T-helper 17 cell (primary cell): ENCODE measurements at regions not wholly inside any gene's neighbourhood (a gene's known extent, or its start where the extent isn't known, plus 50 kb on each side); places are given as distances from the start of the nearest gene placed in this dataset.

ENCODE experiments used
- ATAC-seq: fragments of 150-1000 bp; cut with Tn5 transposase; 2 replicates; pipeline ENCODE4 v1.10.0; 2021; ENCODE audit warnings: mild to moderate bottlenecking, moderate library complexity
- DNase-seq, 3 donors: peaks; one replicate each; pipeline versions ENCODE4 v3.0.0 to v3.0.0-alpha.2; 2020 to 2021
- H3K9me3 ChIP-seq: one replicate; pipeline ENCODE4 v1.7.0; 2013; ENCODE audit warnings: low read length, mild to moderate bottlenecking; ENCODE audit not compliant: control insufficient read depth, poor library complexity, severe bottlenecking
- H3K27ac Mint-ChIP-seq: one replicate; pipeline ENCODE4 v1.8.0; 2022; ENCODE audit warnings: mild to moderate bottlenecking, moderate library complexity, mixed read lengths
- H3K27me3 Mint-ChIP-seq: one replicate; pipeline ENCODE4 v1.8.0; 2022; ENCODE audit warnings: mixed read lengths
- H3K36me3 Mint-ChIP-seq: one replicate; pipeline ENCODE4 v1.8.0; 2022; ENCODE audit warnings: low read depth, mixed read lengths
- H3K4me1 Mint-ChIP-seq: one replicate; pipeline ENCODE4 v1.8.0; 2022; ENCODE audit warnings: mild to moderate bottlenecking, mixed read lengths
- H3K4me3 Mint-ChIP-seq: one replicate; pipeline ENCODE4 v1.8.0; 2022; ENCODE audit warnings: mild to moderate bottlenecking, moderate library complexity, mixed read lengths

DNA sequence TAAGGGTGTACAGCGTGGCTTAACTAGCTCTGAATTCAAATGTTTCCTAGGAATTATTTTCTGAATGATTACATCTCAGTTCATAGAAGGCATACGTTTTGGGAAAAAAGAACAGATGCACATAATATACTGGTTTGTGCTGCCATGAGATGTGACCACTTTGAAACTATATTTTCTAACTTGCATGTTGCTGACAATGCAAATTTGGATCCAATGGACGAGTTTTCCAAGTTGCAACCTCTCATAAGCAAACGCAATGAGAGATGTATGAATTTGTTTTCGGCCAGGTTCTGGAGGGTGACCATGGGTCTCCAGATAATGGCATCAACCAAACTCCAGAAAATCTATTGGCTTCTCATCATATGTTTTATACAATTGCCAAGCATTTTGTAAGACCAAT lies 1445.4 kb downstream of the AACS start:
- Mint-ChIP-seq H3K36me3 (no peaks in the 10 kb centered on the region), H3K4me1 (no peaks in the 10 kb centered on the region), H3K27ac (no peak overlapping the region), H3K4me3 (no peak overlapping the region), H3K27me3 (no peaks in the 10 kb centered on the region)
- ATAC-seq, result no peak
- DNase-seq, result no peak
- H3K9me3 ChIP-seq, result no peaks in the 10 kb centered on the region

DNA sequence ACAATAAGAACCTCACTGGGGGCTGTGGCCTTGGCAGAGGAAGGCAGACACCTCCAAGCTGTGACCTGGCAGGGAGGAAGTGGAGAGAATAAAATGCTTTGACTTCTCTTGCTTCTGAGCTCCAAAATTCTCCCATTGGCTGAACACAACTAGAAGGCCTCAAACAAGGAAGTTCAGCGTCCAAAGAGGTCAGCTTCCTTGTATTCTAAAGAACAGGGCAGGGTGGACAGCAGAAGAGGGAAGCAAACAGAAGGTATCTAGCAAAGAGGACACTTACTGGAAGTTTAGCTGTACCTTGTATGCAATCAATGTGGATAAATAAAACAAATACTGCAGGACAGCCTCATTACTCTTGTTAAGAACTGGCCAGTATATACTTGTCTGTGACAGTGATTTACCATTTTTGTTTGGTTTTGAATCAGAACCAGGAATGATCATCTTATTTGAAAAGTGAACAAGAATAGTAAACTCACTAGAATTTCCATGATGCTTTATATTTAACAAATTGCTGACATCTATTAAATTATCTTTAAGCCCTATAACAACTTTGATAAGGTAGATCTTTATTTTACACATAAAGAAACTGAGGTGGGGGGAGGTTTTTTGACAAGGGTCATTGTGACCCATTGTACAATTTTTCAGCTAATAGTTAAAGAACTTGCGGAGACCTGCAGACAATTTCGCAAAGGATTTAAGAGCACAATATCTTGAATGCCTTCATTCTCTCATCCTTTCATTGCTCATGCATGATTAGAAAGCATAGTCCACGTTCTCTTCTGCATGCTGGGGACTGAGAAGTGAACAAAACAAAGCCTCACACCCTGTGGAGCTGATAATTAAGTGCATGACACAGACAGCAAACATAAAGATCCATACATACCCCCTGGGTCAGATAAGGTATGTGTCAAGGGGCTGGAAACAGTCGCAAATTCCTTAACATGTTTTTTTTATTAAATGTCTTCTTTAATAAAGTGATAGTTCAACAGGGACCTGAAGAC lies 1448.0 kb downstream of the AACS start:
- H3K9me3 ChIP-seq, result no peaks in the 10 kb centered on the region
- Mint-ChIP-seq H3K27me3 (no peaks in the 10 kb centered on the region), H3K27ac (no peak overlapping the region), H3K4me1 (no peaks in the 10 kb centered on the region), H3K36me3 (no peaks in the 10 kb centered on the region), H3K4me3 (no peak overlapping the region)
- ATAC-seq (no peak), DNase-seq (no peak)

DNA sequence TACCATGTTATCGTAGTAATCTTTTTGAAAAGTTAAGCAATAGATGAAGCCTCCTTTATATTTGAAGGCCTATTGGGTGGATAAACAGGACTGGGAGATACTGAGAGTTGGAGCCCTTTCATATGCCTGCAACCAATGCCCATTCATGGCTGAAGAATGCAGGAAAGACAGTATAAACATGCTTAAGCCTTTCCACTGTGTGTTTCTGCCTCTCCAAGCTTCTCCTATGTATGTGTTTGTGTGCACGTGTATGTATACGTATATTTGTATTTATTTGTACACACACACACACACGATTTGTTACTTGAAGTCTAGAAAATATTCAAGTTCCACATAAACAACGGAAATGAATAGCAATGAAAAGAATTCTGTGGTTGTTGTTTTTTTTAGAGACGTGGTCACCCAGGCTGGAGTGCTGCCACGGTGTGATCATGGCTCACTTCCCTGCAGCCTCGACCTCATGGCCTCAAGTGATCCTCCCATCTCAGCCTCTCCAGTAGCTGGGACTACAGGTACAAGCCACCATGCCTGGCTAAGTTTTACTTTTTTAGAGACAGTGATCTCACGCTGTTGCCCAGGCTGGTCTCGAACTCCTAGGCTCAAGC lies 1453.5 kb downstream of the AACS start:
- no peak overlapping the region for H3K27ac Mint-ChIP-seq
- no peaks in the 10 kb centered on the region for H3K9me3 ChIP-seq
- no peaks in the 10 kb centered on the region for H3K4me1 Mint-ChIP-seq
- ATAC-seq (no peak), DNase-seq (no peak)
- H3K4me3 Mint-ChIP-seq, result no peak overlapping the region
- H3K27me3 Mint-ChIP-seq, result no peaks in the 10 kb centered on the region
- H3K36me3 Mint-ChIP-seq, result no peaks in the 10 kb centered on the region

DNA sequence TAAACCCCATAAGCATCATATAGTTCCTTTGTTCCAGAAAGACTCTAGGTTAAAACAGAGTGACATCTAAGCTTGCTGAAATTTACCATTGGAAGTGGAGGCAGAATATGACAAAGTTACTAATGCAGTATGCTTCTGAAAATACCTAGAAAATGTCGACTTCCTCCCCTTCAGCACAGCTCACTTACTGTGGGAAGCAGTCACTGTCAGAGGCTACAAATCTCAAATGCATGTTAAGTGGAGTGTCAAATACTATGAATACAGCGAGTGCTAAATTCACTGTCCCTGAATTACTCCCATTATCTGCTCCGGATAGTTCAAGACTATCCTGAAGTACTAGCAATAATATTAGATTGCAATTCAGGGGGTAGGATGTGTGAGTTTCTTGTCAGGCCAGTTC lies 1454.6 kb downstream of the AACS start:
- ATAC-seq, result no peak

DNA sequence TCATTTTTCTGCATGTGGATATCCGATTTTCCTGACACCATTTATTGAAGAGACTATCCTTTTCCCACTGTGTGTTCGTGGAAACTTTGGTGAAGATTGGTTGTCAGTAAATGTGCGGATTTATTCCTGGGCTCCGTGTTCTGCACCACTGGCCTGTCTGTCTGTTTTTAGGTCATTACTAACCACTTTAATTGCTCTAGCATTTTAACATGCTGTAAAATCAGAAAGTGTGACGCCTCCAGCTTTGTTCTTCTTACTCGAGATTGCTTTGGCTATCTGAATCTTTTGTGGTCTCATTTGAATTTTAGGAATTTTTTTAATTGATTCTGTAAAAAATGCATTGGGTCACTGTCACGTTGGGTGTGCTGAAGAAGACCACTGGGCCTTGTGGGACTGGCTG lies 1458.7 kb downstream of the AACS start:
- Mint-ChIP-seq H3K4me3 (no peak overlapping the region), H3K4me1 (no peaks in the 10 kb centered on the region), H3K27me3 (peaks cover 5% of the 10 kb centered on the region), H3K27ac (no peak overlapping the region), H3K36me3 (no peaks in the 10 kb centered on the region)
- no peaks in the 10 kb centered on the region for H3K9me3 ChIP-seq
- ATAC-seq, result no peak
- DNase-seq, result no peak

More for the DNA sequence above, 1454.6 kb downstream of the AACS start:
- Mint-ChIP-seq H3K27me3 (no peaks in the 10 kb centered on the region), H3K4me3 (no peak overlapping the region), H3K27ac (no peak overlapping the region), H3K36me3 (no peaks in the 10 kb centered on the region), H3K4me1 (no peaks in the 10 kb centered on the region)
- DNase-seq, result no peak
- H3K9me3 ChIP-seq, result no peaks in the 10 kb centered on the region

DNA sequence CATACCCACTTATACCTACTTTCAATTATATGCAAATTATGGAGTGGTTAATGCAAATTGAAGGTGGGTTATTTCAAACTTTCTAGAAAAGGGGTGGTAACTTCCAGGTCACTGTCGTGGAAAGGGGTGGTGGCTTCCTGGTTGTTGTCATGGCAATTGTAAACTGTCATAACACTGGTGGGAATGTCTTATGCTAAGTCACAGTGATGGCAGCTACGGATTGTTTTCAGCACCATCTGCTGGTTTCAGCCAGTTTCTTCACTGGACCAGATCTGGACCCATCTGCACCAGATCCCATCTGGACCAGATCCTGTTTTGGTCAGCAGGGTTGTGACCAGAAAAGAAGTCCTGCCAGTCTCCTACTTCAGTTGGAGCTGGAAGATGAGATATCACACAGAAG lies 1469.3 kb downstream of the AACS start:
- Mint-ChIP-seq H3K27ac (no peak overlapping the region), H3K4me3 (no peak overlapping the region), H3K4me1 (no peaks in the 10 kb centered on the region), H3K27me3 (peaks cover 5% of the 10 kb centered on the region), H3K36me3 (no peaks in the 10 kb centered on the region)
- ATAC-seq, result no peak
- H3K9me3 ChIP-seq, result no peaks in the 10 kb centered on the region
- no peak for DNase-seq

DNA sequence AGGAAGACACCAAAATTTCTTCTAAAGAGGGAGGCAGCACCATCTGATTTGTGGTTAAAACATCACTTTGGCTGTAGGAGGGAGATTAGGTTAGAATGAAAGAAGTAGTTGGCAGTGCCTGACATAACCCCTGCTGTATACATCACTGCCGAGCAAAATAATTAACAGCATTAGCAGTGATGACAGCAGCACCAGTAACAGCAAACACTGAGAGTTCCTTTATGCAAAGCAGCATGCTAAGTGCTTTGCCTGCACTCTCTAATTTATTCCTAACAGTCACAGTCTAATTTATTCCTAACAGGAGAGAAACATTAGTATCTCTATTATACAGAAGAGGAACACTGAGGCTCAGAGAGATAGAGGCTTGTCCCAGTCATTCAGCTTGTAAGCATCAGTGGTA lies 1469.7 kb downstream of the AACS start:
- Mint-ChIP-seq H3K4me1 (no peaks in the 10 kb centered on the region), H3K27ac (no peak overlapping the region), H3K27me3 (peaks cover 3% of the 10 kb centered on the region), H3K4me3 (no peak overlapping the region), H3K36me3 (no peaks in the 10 kb centered on the region)
- H3K9me3 ChIP-seq, result no peaks in the 10 kb centered on the region
- no peak for ATAC-seq
- DNase-seq, result no peak

DNA sequence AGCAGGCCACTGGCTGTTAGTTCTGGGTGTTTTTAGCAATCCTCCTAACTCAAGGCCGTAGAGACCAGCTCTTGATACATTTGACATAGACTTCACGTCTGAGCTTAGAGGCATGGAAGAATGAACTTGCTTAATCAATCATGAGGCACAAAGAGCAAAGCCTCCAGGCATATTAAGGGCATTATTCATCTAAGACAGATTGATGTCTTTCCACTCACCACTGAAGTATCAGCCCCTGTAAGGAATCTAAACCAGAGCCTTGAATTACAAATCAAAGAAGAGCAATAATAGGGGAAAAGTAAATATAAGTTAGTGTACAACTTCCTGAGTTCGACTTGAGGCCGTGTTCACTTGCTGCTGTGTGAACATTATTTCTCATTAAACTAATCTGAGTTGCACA lies 1470.7 kb downstream of the AACS start:
- Mint-ChIP-seq H3K27me3 (no peaks in the 10 kb centered on the region), H3K27ac (no peak overlapping the region), H3K4me3 (no peak overlapping the region), H3K4me1 (no peaks in the 10 kb centered on the region), H3K36me3 (no peaks in the 10 kb centered on the region)
- no peaks in the 10 kb centered on the region for H3K9me3 ChIP-seq
- DNase-seq, result no peak
- no peak for ATAC-seq

DNA sequence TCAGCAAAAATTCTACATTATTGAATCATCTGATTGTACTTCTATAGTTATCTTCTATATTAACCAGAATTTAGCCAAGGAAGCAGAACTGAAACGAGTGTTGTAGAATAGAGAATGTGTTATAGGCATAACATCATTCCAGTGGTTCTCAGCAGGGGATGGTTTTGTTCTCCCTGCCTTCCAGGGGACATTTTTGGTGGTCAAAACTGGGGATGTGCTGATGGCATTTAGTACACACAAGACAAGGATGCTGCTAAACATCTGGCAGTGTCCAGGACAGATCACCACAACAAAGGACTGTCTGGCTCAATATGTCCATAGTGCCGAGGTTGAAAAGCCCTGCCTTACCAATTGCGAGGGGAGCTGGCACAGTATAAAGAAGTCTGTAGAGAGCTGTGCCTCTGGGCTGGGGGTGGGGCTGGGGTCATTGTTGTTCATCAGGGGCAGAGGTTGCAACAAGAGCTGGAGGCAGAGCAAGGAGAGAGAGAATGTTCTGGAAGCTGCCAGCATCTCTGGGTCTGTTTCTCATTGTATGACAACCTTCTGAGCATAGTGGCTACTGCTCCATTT lies 1472.8 kb downstream of the AACS start:
- no peaks in the 10 kb centered on the region for H3K9me3 ChIP-seq
- no peak overlapping the region for H3K27ac Mint-ChIP-seq
- H3K4me3 Mint-ChIP-seq, result no peak overlapping the region
- no peaks in the 10 kb centered on the region for H3K4me1 Mint-ChIP-seq
- H3K27me3 Mint-ChIP-seq, result no peaks in the 10 kb centered on the region
- DNase-seq (no peak), ATAC-seq (no peak)
- H3K36me3 Mint-ChIP-seq, result peaks cover 2% of the 10 kb centered on the region

DNA sequence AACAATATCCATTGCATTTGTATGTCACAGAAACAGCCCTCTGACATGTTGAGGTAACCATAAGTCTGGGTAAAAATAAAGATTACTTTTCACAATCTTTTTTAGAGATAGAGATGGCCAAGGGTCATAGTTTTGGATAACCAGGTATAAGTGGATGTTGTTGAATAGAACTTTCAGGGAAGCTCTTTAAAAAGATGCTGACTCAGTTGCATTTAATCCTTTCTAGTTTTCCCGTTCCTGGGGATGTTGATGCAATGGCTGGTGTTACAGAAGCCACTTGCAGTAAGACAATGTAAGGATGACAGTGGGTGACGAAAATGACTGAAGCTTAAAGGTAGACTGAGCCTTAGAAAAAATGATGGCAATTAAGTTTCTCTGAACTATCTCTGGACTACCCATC lies 1473.7 kb downstream of the AACS start:
- Mint-ChIP-seq H3K36me3 (peaks cover 2% of the 10 kb centered on the region), H3K4me3 (no peak overlapping the region), H3K4me1 (no peaks in the 10 kb centered on the region), H3K27ac (no peak overlapping the region), H3K27me3 (no peaks in the 10 kb centered on the region)
- no peak for ATAC-seq
- DNase-seq, result no peak
- no peaks in the 10 kb centered on the region for H3K9me3 ChIP-seq

DNA sequence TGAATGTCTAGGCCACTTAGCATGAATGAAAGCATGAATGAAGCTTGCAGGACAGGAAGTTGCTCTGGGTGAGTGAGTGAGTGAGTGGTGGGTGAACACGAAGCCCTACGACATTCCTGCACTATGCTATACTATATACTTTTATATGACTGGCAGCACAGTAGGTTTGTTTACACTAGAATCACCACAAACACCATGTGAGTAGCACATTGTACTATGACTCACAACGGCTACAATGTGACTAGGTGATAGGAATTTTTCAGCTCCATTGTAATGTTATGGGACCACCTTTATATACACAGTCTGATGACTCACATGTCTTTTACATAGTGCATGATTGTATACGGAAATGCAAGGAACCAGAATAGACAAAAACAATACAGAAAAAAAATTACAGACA lies 1480.2 kb downstream of the AACS start:
- H3K27me3 Mint-ChIP-seq, result no peaks in the 10 kb centered on the region
- no peaks in the 10 kb centered on the region for H3K9me3 ChIP-seq
- no peaks in the 10 kb centered on the region for H3K4me1 Mint-ChIP-seq
- H3K27ac Mint-ChIP-seq, result no peak overlapping the region
- H3K36me3 Mint-ChIP-seq, result peaks cover 2% of the 10 kb centered on the region
- DNase-seq (no peak), ATAC-seq (no peak)
- H3K4me3 Mint-ChIP-seq, result no peak overlapping the region

DNA sequence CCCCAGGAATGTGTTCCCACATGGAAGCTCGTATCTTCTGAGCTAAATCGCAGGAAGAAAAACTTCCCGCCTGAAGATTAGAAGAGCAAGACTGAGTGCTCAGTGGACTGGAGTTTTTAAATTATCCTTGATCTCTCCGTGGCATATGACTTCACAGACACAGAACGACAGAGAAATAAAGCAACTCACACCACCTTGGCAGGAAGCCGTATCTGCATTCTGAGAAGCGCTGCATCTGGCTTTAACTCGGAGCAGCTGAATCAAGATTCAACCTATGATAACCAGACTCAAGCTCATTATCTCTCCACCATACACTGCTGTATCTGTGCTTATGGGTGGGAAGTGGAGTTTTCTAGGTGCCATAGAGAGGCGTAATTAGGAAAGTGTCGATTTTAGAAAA lies 1482.7 kb downstream of the AACS start:
- no peaks in the 10 kb centered on the region for H3K36me3 Mint-ChIP-seq
- ATAC-seq, result no peak
- no peaks in the 10 kb centered on the region for H3K9me3 ChIP-seq
- DNase-seq, result no peak
- no peaks in the 10 kb centered on the region for H3K27me3 Mint-ChIP-seq
- no peak overlapping the region for H3K27ac Mint-ChIP-seq
- H3K4me3 Mint-ChIP-seq, result no peak overlapping the region
- no peaks in the 10 kb centered on the region for H3K4me1 Mint-ChIP-seq

DNA sequence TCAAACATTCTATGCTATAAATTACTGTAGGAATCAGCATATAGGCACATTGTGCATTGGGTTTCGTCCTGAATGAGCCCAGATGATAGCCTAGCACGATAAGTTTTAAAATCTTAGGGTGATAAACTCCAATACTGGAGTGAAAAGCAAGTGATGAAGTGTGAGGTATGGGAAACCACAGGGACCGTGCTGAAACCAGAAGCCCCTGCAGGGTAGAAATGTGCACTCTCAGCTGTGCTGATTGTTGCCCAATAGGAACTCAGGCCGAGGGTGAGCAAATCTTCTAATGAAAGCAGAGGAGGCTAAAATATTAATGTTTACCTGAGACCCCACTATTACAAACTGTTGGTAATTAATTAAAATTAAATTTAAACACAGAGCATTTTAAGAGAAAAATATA lies 1486.6 kb downstream of the AACS start:
- no peak for DNase-seq
- Mint-ChIP-seq H3K36me3 (no peaks in the 10 kb centered on the region), H3K27me3 (no peaks in the 10 kb centered on the region)

More for the DNA sequence above, 1486.6 kb downstream of the AACS start:
- no peaks in the 10 kb centered on the region for H3K9me3 ChIP-seq
- H3K27ac Mint-ChIP-seq, result no peak overlapping the region
- H3K4me3 Mint-ChIP-seq, result no peak overlapping the region
- no peak for ATAC-seq
- H3K4me1 Mint-ChIP-seq, result no peaks in the 10 kb centered on the region
